Erythroblast (primary cell): ENCODE measurements at regions not wholly inside any gene's neighbourhood (a gene's known extent, or its start where the extent isn't known, plus 50 kb on each side); places are given as distances from the start of the nearest gene placed in this dataset.

Experiments used
- GATA1 ChIP-seq: IDR thresholded peaks from 2 replicates; pipeline ENCODE4 v1.6.1; 2011; ENCODE audit warnings: low read depth, mild to moderate bottlenecking, control low read depth, low read length, moderate library complexity
- POLR2A ChIP-seq: IDR thresholded peaks from 2 replicates; pipeline ENCODE4 v1.6.1; 2011; ENCODE audit warnings: mild to moderate bottlenecking, low read length

DNA sequence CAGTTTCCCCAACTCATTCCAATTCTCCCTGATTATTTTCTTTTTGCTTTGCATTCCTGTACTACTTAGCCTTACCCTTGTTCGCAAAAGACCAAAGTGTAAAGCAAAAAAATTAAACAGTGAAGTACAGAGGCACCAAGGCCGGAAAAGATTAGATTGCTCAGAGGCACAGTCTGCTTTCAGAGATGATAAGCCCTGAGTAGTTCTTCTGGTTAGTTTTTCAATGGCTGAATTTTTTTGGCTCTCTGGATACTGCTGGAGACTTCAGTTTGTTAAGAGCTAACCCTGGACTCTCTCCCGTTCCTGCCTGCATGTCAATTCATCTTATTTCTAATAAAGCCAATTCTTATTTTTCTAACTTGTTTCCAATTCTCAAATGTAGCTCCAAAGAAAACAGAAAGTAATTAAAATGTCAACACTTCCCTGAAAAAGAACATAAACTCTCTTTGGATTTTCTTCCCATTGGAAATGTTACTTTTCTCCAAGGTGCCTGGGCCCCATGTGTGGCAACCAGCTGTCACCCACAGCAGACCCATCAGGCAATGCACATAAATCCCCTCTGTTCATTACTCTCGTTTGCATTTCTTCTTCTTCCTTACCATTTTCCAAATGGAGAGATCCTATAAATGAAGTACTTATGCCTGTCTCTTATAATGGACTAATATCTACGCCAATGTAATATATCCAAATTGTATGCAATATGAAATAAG is 142.8 kb downstream of the BTG1 start:
- no peak for TF ChIP-seq POLR2A
- no peak for TF ChIP-seq GATA1
